ENCODE measurements at regions not wholly inside any gene's neighbourhood (a gene's known extent, or its start where the extent isn't known, plus 50 kb on each side); places are given as distances from the start of the nearest gene placed in this dataset.
A peak's percentile ranks its signal among the peaks of the same experiment; 100 is the strongest.

DNA sequence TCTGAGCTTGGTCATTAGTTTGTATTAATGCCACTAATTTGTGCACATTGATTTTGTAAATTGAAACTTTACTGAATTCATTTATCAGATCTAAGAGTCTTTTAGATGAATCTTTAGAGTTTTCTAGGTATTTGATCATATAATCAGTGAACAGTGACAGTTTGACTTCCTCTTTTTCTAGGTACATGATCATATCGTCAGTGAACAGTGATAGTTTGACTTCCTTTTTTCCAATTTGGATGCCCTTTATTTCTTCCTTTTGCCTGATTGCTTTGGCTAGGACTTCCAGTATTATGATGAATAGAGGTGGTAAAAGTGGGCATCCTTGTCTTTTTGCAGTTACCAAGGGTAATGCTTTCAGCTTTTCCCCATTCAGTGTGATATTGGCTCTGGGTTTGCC is 421.4 kb upstream of the CPXCR1 start:
- no peaks in the 10 kb centered on the region for H3K36me3 ChIP-seq
- H3K27me3 ChIP-seq, result no peaks in the 10 kb centered on the region

DNA sequence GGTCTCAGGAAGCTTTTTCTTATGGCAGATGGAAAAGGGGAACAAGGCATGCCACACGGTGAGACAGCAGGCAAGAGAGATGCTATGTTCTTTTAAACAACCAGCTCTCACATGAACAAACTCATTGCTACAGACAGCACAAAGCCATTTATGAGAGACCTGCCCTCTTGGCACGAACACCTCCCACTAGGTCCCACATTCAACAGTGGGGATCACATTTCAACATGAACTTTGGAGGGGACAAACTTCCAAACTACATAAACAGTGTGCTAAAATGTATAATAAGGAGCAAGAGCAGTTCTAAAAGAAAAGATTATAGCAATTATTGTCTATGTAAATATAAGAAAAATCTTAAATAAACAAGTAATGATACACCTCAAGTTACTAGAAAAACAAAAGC is 391.8 kb upstream of the CPXCR1 start:
- H3K27me3 ChIP-seq, result no peaks in the 10 kb centered on the region
- no peak overlapping the region for H3K4me3 ChIP-seq
- no peak overlapping the region for H3K27ac ChIP-seq
- TF ChIP-seq, protein P1, sequence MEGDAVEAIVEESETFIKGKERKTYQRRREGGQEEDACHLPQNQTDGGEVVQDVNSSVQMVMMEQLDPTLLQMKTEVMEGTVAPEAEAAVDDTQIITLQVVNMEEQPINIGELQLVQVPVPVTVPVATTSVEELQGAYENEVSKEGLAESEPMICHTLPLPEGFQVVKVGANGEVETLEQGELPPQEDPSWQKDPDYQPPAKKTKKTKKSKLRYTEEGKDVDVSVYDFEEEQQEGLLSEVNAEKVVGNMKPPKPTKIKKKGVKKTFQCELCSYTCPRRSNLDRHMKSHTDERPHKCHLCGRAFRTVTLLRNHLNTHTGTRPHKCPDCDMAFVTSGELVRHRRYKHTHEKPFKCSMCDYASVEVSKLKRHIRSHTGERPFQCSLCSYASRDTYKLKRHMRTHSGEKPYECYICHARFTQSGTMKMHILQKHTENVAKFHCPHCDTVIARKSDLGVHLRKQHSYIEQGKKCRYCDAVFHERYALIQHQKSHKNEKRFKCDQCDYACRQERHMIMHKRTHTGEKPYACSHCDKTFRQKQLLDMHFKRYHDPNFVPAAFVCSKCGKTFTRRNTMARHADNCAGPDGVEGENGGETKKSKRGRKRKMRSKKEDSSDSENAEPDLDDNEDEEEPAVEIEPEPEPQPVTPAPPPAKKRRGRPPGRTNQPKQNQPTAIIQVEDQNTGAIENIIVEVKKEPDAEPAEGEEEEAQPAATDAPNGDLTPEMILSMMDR (IDR thresholded peaks at IDR 0.05; ENCODE audit: low read depth, low read length), result no peak
- H3K4me1 ChIP-seq (ENCODE audit: low read depth), result no peaks in the 10 kb centered on the region
- no peaks in the 10 kb centered on the region for H3K9me3 ChIP-seq (ENCODE audit: low read depth)
- no peaks in the 10 kb centered on the region for H3K36me3 ChIP-seq
- DNase-seq (ENCODE audit: low read depth in 1 of 2, low spot score in 1 of 2), result no peak

More for the DNA sequence above, 421.4 kb upstream of the CPXCR1 start:
- DNase-seq (ENCODE audit: low read depth in 1 of 2, low spot score in 1 of 2), result no peak
- Histone ChIP-seq H3K27ac (no peak overlapping the region), H3K4me1 (ENCODE audit: low read depth) (no peaks in the 10 kb centered on the region), H3K9me3 (ENCODE audit: low read depth) (no peaks in the 10 kb centered on the region), H3K4me3 (no peak overlapping the region)
- TF ChIP-seq, protein P1 (IDR thresholded peaks at IDR 0.05; ENCODE audit: low read depth, low read length), result no peak

DNA sequence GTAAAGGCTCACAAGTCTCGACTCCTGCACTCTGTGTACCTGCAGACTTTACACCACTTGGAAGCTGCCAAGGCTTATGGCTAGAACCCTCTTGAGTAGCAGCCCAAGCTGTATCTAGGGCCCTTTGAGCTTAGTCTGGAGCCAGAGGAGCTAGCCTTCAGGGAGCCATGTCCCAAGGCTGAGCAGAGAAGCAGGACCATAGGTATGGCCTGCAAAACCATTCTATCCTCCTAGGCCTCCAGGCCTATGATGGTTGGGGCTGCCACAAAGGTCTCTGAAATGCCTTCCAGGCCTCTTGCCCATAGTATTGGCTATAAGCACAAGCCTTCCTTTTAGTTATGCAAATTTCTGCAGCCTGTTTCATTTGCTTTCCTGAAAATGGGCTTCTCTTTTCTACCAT is 380.7 kb upstream of the CPXCR1 start:
- Histone ChIP-seq H3K4me1 (ENCODE audit: low read depth) (no peaks in the 10 kb centered on the region), H3K27ac (no peak overlapping the region), H3K4me3 (no peak overlapping the region), H3K36me3 (no peaks in the 10 kb centered on the region), H3K27me3 (no peaks in the 10 kb centered on the region), H3K9me3 (ENCODE audit: low read depth) (no peaks in the 10 kb centered on the region)
- TF ChIP-seq, protein P1 (IDR thresholded peaks at IDR 0.05; ENCODE audit: low read depth, low read length), result no peak
- no peak for DNase-seq (ENCODE audit: low read depth in 1 of 2, low spot score in 1 of 2)

DNA sequence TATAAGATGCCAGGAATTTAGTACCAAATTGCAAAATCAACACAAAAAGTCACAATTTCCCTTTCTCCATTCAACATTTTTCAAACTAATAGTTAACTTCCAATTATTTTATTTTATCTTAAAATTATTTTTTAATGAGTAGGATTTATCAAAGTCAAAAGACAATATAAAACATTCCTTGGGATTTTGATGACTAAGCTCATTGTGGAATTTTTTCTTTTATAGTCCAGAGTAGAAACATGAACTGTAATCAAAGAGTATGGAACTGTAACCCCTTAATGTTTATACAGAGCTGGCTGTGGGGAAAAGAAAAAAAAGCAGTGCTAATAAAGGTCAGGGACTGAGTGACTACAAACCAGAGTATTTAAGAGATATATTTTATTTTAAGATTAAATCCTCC is 368.6 kb upstream of the CPXCR1 start:
- TF ChIP-seq, protein P1 (IDR thresholded peaks at IDR 0.05; ENCODE audit: low read depth, low read length), result no peak
- Histone ChIP-seq H3K36me3 (no peaks in the 10 kb centered on the region), H3K4me3 (no peak overlapping the region), H3K9me3 (ENCODE audit: low read depth) (no peaks in the 10 kb centered on the region), H3K4me1 (ENCODE audit: low read depth) (no peaks in the 10 kb centered on the region), H3K27ac (no peak overlapping the region), H3K27me3 (no peaks in the 10 kb centered on the region)
- DNase-seq (ENCODE audit: low read depth in 1 of 2, low spot score in 1 of 2), result no peak

DNA sequence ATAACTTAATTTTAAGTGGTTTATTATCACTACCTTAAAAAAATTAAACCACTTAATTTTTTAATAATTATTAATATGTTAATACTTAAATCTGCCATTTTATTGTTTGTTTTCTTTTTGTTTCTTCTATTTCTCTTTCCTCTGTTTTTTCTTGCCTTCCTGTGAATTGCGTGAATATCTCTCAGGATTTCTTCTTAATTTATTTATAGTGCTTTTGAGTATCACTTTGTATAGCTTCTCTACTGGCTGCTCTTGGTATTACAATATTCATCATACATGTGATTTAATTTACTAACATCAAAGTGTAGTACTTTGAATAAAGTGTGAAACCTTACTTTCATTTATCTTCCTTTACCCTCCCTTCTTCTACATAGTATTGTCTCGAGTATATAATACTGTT is 349.5 kb upstream of the CPXCR1 start:
- no peak overlapping the region for H3K27ac ChIP-seq

More for the DNA sequence above, 349.5 kb upstream of the CPXCR1 start:
- Histone ChIP-seq H3K9me3 (ENCODE audit: low read depth) (no peaks in the 10 kb centered on the region), H3K4me3 (no peak overlapping the region), H3K36me3 (no peaks in the 10 kb centered on the region), H3K4me1 (ENCODE audit: low read depth) (no peaks in the 10 kb centered on the region), H3K27me3 (no peaks in the 10 kb centered on the region)
- peak in 1 of 2 donors; percentile 1 for DNase-seq (ENCODE audit: low read depth in 1 of 2, low spot score in 1 of 2)
- TF ChIP-seq, protein P1 (IDR thresholded peaks at IDR 0.05; ENCODE audit: low read depth, low read length), result no peak
